ENCODE measurements at regions not wholly inside any gene's neighbourhood (a gene's known extent, or its start where the extent isn't known, plus 50 kb on each side); places are given as distances from the start of the nearest gene placed in this dataset.
"Not testable (repeated sequence)": the region's sequence is repeated elsewhere in the genome, so short reads cannot be mapped to it uniquely, and the experiment has no call there.

DNA sequence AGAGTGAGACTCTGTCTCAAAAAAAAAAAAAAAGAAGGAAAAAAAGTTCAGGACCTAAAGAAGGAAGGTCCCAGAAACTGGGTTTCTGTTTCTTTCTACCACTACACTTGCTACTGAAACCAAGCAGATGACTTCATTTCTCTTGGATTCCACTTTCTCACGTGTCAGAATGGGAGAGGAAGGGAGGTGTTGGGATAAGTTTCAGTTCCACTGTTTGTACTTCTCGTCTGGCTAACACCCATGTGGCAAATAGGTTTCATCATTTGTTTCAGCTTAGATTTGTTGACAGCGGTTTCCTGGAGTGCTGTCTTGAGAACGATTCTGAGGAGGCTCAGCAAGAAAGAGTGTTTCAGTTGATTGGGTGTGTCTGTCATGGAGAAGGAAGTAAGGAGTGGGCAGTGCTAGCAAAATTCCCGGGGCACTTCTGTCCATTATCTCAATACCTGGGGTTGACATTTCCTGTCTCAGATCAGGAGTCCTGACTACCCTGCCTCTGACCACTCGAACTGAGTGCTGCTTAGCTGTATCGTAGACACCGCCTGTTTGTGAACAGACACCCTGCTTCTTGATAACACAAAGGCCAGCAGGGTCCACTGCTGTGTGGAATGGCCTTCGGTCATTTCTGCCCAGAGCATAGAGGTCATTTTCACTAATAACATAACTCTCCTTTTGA lies 104.8 kb upstream of the SPDYE9 start:
- CTCF ChIA-PET; H3K27ac ChIP-seq (ENCODE audit: low read depth, low read length); H3K4me1 ChIP-seq (ENCODE audit: insufficient read depth, low read length); DNase-seq; H3K4me3 Mint-ChIP-seq; H3K27me3 ChIP-seq (ENCODE audit: insufficient read depth, low read length, poor library complexity, severe bottlenecking); H3K27ac Mint-ChIP-seq; H3K27me3 Mint-ChIP-seq; H3K36me3 ChIP-seq (ENCODE audit: insufficient read depth, low read length); POLR2A ChIA-PET; H3K36me3 Mint-ChIP-seq; H3K9me3 ChIP-seq (ENCODE audit: low read length); H3K4me1 Mint-ChIP-seq; H3K9me3 Mint-ChIP-seq; H3K4me3 ChIP-seq (ENCODE audit: low read length): not testable (repeated sequence)

DNA sequence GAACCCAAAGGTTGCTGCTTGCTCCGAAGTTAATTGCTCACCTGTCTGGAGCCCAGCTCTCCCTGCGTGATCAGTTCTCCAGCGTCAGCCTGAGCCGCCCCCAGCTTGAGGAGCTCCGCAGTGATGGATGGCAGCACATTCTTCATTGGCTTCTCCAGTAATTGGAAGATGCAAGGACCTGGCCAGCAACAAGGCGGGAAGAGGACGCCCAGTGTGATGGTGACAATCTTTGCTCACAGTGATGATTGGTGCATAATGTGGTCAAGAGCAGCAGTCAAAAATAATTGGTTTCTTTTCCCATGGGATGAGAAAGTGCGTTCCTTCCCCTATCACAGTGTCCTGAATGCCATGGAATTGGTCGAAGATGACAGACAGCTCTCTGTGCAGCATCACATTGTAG lies 102.4 kb upstream of the SPDYE9 start:
- H3K27me3 ChIP-seq (ENCODE audit: insufficient read depth, low read length, poor library complexity, severe bottlenecking); H3K4me3 ChIP-seq (ENCODE audit: low read length); H3K9me3 ChIP-seq (ENCODE audit: low read length); POLR2A ChIA-PET; H3K36me3 ChIP-seq (ENCODE audit: insufficient read depth, low read length); H3K9me3 Mint-ChIP-seq; H3K27me3 Mint-ChIP-seq; H3K4me3 Mint-ChIP-seq; H3K4me1 Mint-ChIP-seq; H3K4me1 ChIP-seq (ENCODE audit: insufficient read depth, low read length); H3K27ac ChIP-seq (ENCODE audit: low read depth, low read length); CTCF ChIA-PET; H3K27ac Mint-ChIP-seq; H3K36me3 Mint-ChIP-seq: not testable (repeated sequence)
- DNase-seq = peak in 1 of 5 donors; percentile 19

DNA sequence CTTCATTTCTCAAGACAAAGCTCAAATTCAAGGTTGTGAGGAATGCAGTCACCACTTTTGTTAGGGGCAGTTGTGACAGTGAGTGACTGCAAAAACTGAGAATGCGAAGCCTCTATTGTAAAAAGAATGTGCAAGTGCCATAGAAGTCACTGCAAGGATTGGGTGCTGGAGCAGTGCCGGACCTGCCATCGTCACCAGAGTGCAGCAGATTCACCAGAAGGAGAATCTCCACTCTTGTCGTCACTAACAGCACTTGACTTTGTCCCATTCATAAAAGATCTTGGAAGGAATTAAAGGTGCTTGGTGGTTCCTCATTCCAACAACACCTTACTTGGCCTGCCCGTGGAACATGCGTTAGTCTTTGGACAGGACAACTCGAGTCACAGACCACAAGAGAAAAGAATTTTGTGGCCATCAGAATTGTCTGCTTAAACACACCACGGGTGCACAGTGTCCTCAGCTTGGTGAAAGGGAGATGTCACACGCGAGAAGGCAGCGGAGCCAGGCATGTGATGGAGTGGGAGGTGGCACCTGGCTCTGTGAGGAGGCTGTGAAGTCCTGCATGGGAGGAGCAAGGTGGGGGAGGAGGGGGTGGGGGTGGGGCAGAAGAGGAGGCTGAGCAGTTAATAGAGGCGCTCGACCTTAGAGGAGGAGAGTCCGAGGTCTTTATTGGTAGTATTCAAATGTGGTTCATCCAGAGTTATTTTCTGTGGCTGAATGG lies 100.9 kb upstream of the SPDYE9 start:
- DNase-seq; CTCF ChIA-PET; H3K4me1 ChIP-seq (ENCODE audit: insufficient read depth, low read length); H3K36me3 ChIP-seq (ENCODE audit: insufficient read depth, low read length); H3K27me3 ChIP-seq (ENCODE audit: insufficient read depth, low read length, poor library complexity, severe bottlenecking); H3K4me1 Mint-ChIP-seq; POLR2A ChIA-PET; H3K36me3 Mint-ChIP-seq; H3K27me3 Mint-ChIP-seq; H3K27ac ChIP-seq (ENCODE audit: low read depth, low read length); H3K27ac Mint-ChIP-seq; H3K4me3 Mint-ChIP-seq; H3K9me3 Mint-ChIP-seq; H3K9me3 ChIP-seq (ENCODE audit: low read length); H3K4me3 ChIP-seq (ENCODE audit: low read length): not testable (repeated sequence)

DNA sequence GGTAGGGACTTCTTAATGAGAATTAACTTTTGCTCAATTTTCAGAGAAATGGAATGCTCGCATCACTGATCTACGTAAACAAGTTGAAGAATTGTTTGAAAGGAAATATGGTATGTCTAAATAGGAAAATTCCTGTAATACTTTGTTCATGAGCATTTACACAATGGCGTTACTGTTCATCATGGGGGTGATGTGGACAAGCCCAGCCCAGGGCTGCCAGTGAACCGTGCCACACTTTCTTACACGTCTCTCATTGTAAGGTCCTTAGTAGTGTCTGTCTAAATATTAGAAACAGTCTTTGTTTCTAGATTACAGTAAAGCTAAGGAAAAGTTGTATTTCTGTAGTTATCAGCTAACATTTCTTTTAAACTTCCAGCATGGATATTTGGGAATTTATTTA lies 91.0 kb upstream of the SPDYE9 start:
- H3K27me3 ChIP-seq (ENCODE audit: insufficient read depth, low read length, poor library complexity, severe bottlenecking); H3K27ac ChIP-seq (ENCODE audit: low read depth, low read length); H3K36me3 Mint-ChIP-seq; H3K4me1 ChIP-seq (ENCODE audit: insufficient read depth, low read length); POLR2A ChIA-PET; H3K4me1 Mint-ChIP-seq; CTCF ChIA-PET; DNase-seq; H3K4me3 Mint-ChIP-seq; H3K27ac Mint-ChIP-seq; H3K36me3 ChIP-seq (ENCODE audit: insufficient read depth, low read length); H3K9me3 ChIP-seq (ENCODE audit: low read length); H3K9me3 Mint-ChIP-seq; H3K27me3 Mint-ChIP-seq; H3K4me3 ChIP-seq (ENCODE audit: low read length): not testable (repeated sequence)

DNA sequence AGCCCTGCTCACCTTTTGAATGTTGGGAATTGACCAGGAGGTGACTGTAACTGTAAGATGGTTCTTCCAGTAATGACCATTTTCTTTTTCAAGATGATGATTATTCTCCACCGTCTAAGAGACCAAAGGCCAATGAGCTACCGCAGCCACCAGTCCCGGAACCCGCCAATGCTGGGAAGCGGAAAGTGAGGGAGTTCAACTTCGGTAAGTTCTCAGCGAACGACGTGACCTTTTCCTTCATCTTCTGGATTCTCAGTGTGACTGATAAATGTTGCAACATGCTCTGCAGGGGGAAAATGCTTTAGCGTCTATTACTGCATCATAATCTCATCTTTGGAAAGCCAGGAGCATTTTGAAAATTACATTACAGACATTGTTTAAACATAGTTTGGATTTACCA lies 89.5 kb upstream of the SPDYE9 start:
- H3K27ac Mint-ChIP-seq; H3K9me3 Mint-ChIP-seq; H3K27me3 ChIP-seq (ENCODE audit: insufficient read depth, low read length, poor library complexity, severe bottlenecking); DNase-seq; H3K4me1 ChIP-seq (ENCODE audit: insufficient read depth, low read length); H3K36me3 Mint-ChIP-seq; H3K27ac ChIP-seq (ENCODE audit: low read depth, low read length); POLR2A ChIA-PET; H3K36me3 ChIP-seq (ENCODE audit: insufficient read depth, low read length); CTCF ChIA-PET; H3K4me3 Mint-ChIP-seq; H3K4me3 ChIP-seq (ENCODE audit: low read length); H3K27me3 Mint-ChIP-seq; H3K9me3 ChIP-seq (ENCODE audit: low read length); H3K4me1 Mint-ChIP-seq: not testable (repeated sequence)

DNA sequence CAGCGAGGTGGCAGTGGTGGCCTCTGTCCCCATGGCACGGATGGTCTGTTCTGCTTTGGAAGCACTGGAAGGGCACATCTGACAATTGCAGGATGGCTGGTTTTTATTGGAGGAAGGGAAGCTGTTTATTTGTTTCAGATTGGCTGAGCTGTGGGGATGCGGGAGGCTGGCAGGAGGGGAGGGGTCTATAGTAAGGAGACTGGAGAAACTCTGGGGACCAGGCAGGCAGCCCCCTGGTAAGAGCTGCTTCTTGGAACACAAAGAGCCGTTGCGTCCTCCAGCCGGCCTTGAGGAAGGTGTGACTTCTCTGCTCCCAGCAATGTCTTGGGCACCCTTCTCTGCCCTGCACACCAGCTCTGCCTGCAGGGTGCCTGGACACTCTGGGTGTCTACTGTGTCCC lies 85.1 kb upstream of the SPDYE9 start:
- H3K4me3 Mint-ChIP-seq; H3K4me1 Mint-ChIP-seq; H3K9me3 ChIP-seq (ENCODE audit: low read length); H3K36me3 ChIP-seq (ENCODE audit: insufficient read depth, low read length); H3K36me3 Mint-ChIP-seq; H3K4me1 ChIP-seq (ENCODE audit: insufficient read depth, low read length); H3K27me3 Mint-ChIP-seq; H3K27ac ChIP-seq (ENCODE audit: low read depth, low read length); H3K27me3 ChIP-seq (ENCODE audit: insufficient read depth, low read length, poor library complexity, severe bottlenecking); DNase-seq; CTCF ChIA-PET; H3K9me3 Mint-ChIP-seq; H3K27ac Mint-ChIP-seq; H3K4me3 ChIP-seq (ENCODE audit: low read length); POLR2A ChIA-PET: not testable (repeated sequence)

DNA sequence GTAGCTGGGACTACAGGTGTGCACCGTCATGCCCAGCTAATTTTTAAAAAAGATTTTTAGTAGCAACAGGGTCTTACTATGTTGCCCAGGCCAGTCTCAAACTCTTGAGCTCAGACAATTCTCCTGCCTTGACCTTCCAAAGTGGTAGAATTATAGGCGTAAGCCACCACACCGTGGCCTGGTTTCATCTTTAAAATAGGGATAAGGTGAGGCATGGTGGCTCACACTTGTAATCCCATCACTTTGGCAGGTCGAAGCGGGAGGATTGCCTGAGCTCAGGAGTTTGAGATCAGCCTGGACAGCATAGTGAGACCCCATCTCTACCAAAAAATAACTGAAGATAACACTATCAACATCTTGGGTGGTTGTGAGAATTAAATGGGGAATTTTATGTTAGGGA lies 84.6 kb upstream of the SPDYE9 start:
- not testable (repeated sequence) for H3K4me3 Mint-ChIP-seq

DNA sequence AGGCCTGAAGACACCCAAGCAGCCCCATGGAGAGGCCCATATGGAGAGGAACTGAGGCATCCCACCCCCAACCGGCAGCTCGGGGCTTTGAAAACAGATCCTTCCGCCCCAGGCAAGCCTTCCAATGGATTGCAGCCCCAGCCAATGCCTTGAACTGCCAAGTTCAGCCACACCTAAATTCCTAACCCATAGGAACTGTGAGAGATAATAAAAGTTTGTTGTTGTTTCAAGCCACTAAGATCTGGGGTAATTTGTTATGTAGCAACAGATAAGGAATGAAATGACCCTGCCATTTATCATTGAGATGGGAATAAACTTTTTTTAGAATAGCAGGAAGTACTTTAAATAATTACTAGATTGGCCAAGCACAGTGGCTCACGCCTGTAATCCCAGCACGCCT lies 80.3 kb upstream of the SPDYE9 start:
- H3K4me3 Mint-ChIP-seq; H3K27me3 ChIP-seq (ENCODE audit: insufficient read depth, low read length, poor library complexity, severe bottlenecking); H3K4me3 ChIP-seq (ENCODE audit: low read length); POLR2A ChIA-PET; H3K4me1 Mint-ChIP-seq; H3K27me3 Mint-ChIP-seq; DNase-seq; H3K36me3 ChIP-seq (ENCODE audit: insufficient read depth, low read length); H3K9me3 ChIP-seq (ENCODE audit: low read length); H3K9me3 Mint-ChIP-seq; H3K36me3 Mint-ChIP-seq; H3K4me1 ChIP-seq (ENCODE audit: insufficient read depth, low read length); H3K27ac Mint-ChIP-seq; H3K27ac ChIP-seq (ENCODE audit: low read depth, low read length); CTCF ChIA-PET: not testable (repeated sequence)

More for the DNA sequence above, 84.6 kb upstream of the SPDYE9 start:
- H3K36me3 Mint-ChIP-seq; H3K4me3 ChIP-seq (ENCODE audit: low read length); H3K9me3 ChIP-seq (ENCODE audit: low read length); H3K27ac ChIP-seq (ENCODE audit: low read depth, low read length); POLR2A ChIA-PET; H3K27me3 Mint-ChIP-seq; H3K36me3 ChIP-seq (ENCODE audit: insufficient read depth, low read length); CTCF ChIA-PET; H3K9me3 Mint-ChIP-seq; H3K4me1 Mint-ChIP-seq; H3K27me3 ChIP-seq (ENCODE audit: insufficient read depth, low read length, poor library complexity, severe bottlenecking); H3K4me1 ChIP-seq (ENCODE audit: insufficient read depth, low read length); DNase-seq; H3K27ac Mint-ChIP-seq: not testable (repeated sequence)

DNA sequence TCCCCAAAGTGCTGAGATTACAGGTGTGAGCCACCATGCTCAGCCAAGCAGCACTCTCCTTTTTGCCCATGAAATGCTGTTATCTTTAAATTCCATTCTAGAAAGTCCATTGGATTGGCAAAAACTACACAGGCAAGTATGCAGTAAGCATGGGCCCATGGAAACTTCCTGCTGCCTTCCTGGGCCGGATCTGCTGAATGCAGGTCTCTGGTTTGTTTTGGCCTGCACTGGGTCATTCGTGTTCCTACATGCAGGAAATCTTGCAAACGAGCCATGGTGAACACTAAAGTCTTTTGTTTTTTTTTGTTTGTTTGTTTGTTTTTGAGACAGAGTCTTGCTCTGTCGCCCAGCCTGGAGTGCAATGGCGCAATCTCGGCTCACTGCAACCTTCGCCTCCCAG lies 76.8 kb upstream of the SPDYE9 start:
- POLR2A ChIA-PET; H3K36me3 Mint-ChIP-seq; CTCF ChIA-PET; H3K4me3 ChIP-seq (ENCODE audit: low read length); H3K27me3 ChIP-seq (ENCODE audit: insufficient read depth, low read length, poor library complexity, severe bottlenecking); H3K27ac Mint-ChIP-seq; H3K9me3 Mint-ChIP-seq; DNase-seq; H3K36me3 ChIP-seq (ENCODE audit: insufficient read depth, low read length); H3K27me3 Mint-ChIP-seq; H3K27ac ChIP-seq (ENCODE audit: low read depth, low read length); H3K4me3 Mint-ChIP-seq; H3K9me3 ChIP-seq (ENCODE audit: low read length); H3K4me1 Mint-ChIP-seq; H3K4me1 ChIP-seq (ENCODE audit: insufficient read depth, low read length): not testable (repeated sequence)
